ENCODE measurements at regions not wholly inside any gene's neighbourhood (a gene's known extent, or its start where the extent isn't known, plus 50 kb on each side); places are given as distances from the start of the nearest gene placed in this dataset.

- TF ChIP-seq CTCF (IDR thresholded peaks at IDR 0.05; ENCODE audit: control extremely low read depth, extremely low read depth, low read depth, missing control alignments), result no peak
- ChIA-PET POLR2A (no interaction called here), CTCF (no interaction called here)
- DNase-seq (ENCODE audit: extremely low spot score), result no peak
Measured at GRCh38 chr13:39233519-39233918, 195.3 kb downstream of the NHLRC3 start.

GRCh38 chr13:39244561-39245230 is 206.4 kb downstream of the NHLRC3 start:
- no peak for DNase-seq (ENCODE audit: extremely low spot score)
- TF ChIP-seq CTCF (IDR thresholded peaks at IDR 0.05; ENCODE audit: control extremely low read depth, extremely low read depth, low read depth, missing control alignments), result no peak
- ChIA-PET POLR2A (no interaction called here), CTCF (interaction anchor here (1.1 kb wide), 1 partner anchor 12 kb away, joined by 4 read pairs; no protein-coding TSS in a partner anchor)

GRCh38 chr13:39245688-39246087 is 207.4 kb downstream of the NHLRC3 start:
- TF ChIP-seq CTCF (IDR thresholded peaks at IDR 0.05; ENCODE audit: control extremely low read depth, extremely low read depth, low read depth, missing control alignments), result no peak
- POLR2A ChIA-PET, result no interaction called here
- DNase-seq (ENCODE audit: extremely low spot score), result no peak
- CTCF ChIA-PET, result interaction anchor here (0.9 to 1.6 kb wide), 4 partner anchors 13 to 366 kb away, joined by 3 to 6 read pairs (median 5); no protein-coding TSS in a partner anchor

- CTCF ChIA-PET, result interaction anchor here (5.1 kb wide), 1 partner anchor 13 kb away, joined by 22 read pairs; no protein-coding TSS in a partner anchor
- POLR2A ChIA-PET, result interaction anchor here (0.7 kb wide), 1 partner anchor 183 kb away, joined by 3 read pairs; no protein-coding TSS in a partner anchor
- no peak for DNase-seq (ENCODE audit: extremely low spot score)
- no peak for TF ChIP-seq CTCF (IDR thresholded peaks at IDR 0.05; ENCODE audit: control extremely low read depth, extremely low read depth, low read depth, missing control alignments)
Measured at GRCh38 chr13:39249982-39250381, 211.7 kb downstream of the NHLRC3 start.

GRCh38 chr13:39250440-39250839 is 212.2 kb downstream of the NHLRC3 start:
- ChIA-PET CTCF (interaction anchor here (5.1 kb wide), 1 partner anchor 12 kb away, joined by 22 read pairs; no protein-coding TSS in a partner anchor), POLR2A (no interaction called here)
- TF ChIP-seq CTCF (IDR thresholded peaks at IDR 0.05; ENCODE audit: control extremely low read depth, extremely low read depth, low read depth, missing control alignments), result no peak
- DNase-seq (ENCODE audit: extremely low spot score), result no peak

GRCh38 chr13:39251340-39251739 is 213.1 kb downstream of the NHLRC3 start:
- no peak for TF ChIP-seq CTCF (IDR thresholded peaks at IDR 0.05; ENCODE audit: control extremely low read depth, extremely low read depth, low read depth, missing control alignments)
- ChIA-PET CTCF (interaction anchor here (1.5 to 5.1 kb wide), 2 partner anchors 9 to 11 kb away, joined by 3 to 22 read pairs; no protein-coding TSS in a partner anchor), POLR2A (no interaction called here)
- DNase-seq (ENCODE audit: extremely low spot score), result no peak
